IPS DF 6.9 (cell line): ENCODE measurements at regions not wholly inside any gene's neighbourhood (a gene's known extent, or its start where the extent isn't known, plus 50 kb on each side); places are given as distances from the start of the nearest gene placed in this dataset.
A peak's percentile ranks its signal among the peaks of the same experiment; 100 is the strongest.

Experiments used
- DNase-seq: peaks from one replicate; pipeline ENCODE4 v3.0.0-alpha.2; 2013; ENCODE audit warnings: low read depth, low spot score
- H3K27ac ChIP-seq: one replicate; pipeline ENCODE4 v1.5.1; 2013; ENCODE audit warnings: low read length, control low read depth
- H3K27me3 ChIP-seq: 2 replicates; pipeline ENCODE4 v1.6.1; 2013; ENCODE audit warnings: mild to moderate bottlenecking, low read length; ENCODE audit not compliant: control insufficient read depth, insufficient read depth
- H3K36me3 ChIP-seq: 2 replicates; pipeline ENCODE4 v1.6.1; 2013; ENCODE audit warnings: low read length; ENCODE audit not compliant: control insufficient read depth, insufficient read depth
- H3K4me1 ChIP-seq: 2 replicates; pipeline ENCODE4 v1.6.1; 2013; ENCODE audit warnings: low read length; ENCODE audit not compliant: control insufficient read depth, insufficient read depth
- H3K4me3 ChIP-seq: 2 replicates; pipeline ENCODE4 v1.5.1; 2013; ENCODE audit warnings: mild to moderate bottlenecking, low read length
- H3K9me3 ChIP-seq: 2 replicates; pipeline ENCODE4 v1.6.1; 2013; ENCODE audit warnings: low read length, inconsistent platforms; ENCODE audit not compliant: control insufficient read depth, insufficient read depth
- WGBS: extraction: QIAGEN DNeasy Blood & Tissue Kit; methylation state at CpG from one replicate; pipeline ENCODE4 v1.1.7; 2013; ENCODE audit warnings: mixed read lengths, missing lambda C conversion rate; ENCODE audit not compliant: insufficient read length, insufficient coverage; 5-methylcytosine and 5-hydroxymethylcytosine counted together

GRCh38 chr12:90858252-90858651 is 96.7 kb downstream of the CCER1 start:
- Histone ChIP-seq H3K36me3 (no peaks in the 10 kb centered on the region), H3K4me1 (no peaks in the 10 kb centered on the region), H3K9me3 (no peaks in the 10 kb centered on the region), H3K27me3 (no peaks in the 10 kb centered on the region), H3K4me3 (no peak overlapping the region), H3K27ac (no peak overlapping the region)
- DNase-seq = no peak
- WGBS = no CpG with 5 or more reads among the region's 2 CpGs

GRCh38 chr12:90855534-90855933 is 99.4 kb downstream of the CCER1 start:
- H3K27ac ChIP-seq = no peak overlapping the region
- H3K36me3 ChIP-seq = no peaks in the 10 kb centered on the region
- H3K27me3 ChIP-seq = no peaks in the 10 kb centered on the region
- WGBS = 100% methylated on average over 1 of the region's 1 CpG
- DNase-seq = no peak
- no peaks in the 10 kb centered on the region for H3K4me1 ChIP-seq
- H3K4me3 ChIP-seq = no peak overlapping the region
- no peaks in the 10 kb centered on the region for H3K9me3 ChIP-seq

DNA sequence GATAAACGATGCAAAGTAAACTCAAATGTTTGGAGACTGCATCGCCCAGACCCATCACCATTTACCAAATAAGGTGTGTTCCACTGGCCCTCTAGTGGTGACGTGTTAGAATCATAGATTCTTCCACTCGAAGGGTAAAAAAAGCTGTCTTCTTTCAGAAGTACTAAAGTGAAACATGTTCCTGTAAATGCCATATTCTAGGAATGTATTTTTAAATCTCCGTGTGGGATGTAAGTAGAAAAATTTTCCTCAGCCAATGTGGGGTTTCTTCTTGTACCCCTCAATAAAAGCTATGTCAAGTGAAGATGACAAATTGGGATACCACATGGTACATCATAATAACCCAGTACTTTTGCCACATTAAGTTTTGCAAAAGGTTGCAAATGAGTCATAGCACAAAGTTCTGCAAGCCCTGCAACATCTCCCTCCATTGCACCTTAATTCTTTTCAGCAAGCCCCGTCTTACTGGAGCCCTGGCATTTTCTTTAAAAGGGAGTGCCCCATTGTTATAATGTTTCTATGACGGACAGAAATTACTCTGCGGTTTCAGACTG is 100.8 kb downstream of the CCER1 start:
- DNase-seq = peak; percentile 16
- Histone ChIP-seq H3K4me3 (no peak overlapping the region), H3K27me3 (no peaks in the 10 kb centered on the region), H3K4me1 (no peaks in the 10 kb centered on the region), H3K27ac (no peak overlapping the region), H3K9me3 (no peaks in the 10 kb centered on the region), H3K36me3 (no peaks in the 10 kb centered on the region)
- WGBS = no CpG with 5 or more reads among the region's 8 CpGs

- no peaks in the 10 kb centered on the region for H3K4me1 ChIP-seq
- H3K27ac ChIP-seq = no peak overlapping the region
- no peak overlapping the region for H3K4me3 ChIP-seq
- H3K27me3 ChIP-seq = no peaks in the 10 kb centered on the region
- no peak for DNase-seq
- no peaks in the 10 kb centered on the region for H3K9me3 ChIP-seq
- H3K36me3 ChIP-seq = no peaks in the 10 kb centered on the region
- no CpG with 5 or more reads among the region's 2 CpGs for WGBS
Measured at GRCh38 chr12:90851800-90852718, 102.9 kb downstream of the CCER1 start.

DNA sequence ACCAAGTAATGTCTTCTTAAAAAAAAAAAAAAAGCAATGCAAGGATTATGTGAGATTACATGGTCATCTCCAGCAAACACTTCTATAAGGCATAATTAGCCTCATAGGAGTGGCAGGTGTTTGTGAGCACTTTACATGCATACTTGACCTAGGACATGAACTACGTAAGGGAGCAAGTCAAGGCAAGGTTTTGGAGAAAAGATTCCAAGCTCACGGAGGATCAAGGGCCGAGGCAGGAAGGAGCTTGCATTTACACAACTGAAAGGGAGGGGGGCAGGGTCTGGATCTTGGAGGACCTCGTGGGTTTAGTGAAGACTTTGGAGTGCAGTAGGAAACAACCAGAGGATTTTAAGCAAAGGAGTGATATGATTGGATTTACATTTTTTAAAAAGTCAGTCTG is 112.5 kb downstream of the CCER1 start:
- Histone ChIP-seq H3K4me1 (no peaks in the 10 kb centered on the region), H3K9me3 (no peaks in the 10 kb centered on the region), H3K27ac (no peak overlapping the region), H3K36me3 (no peaks in the 10 kb centered on the region), H3K4me3 (no peak overlapping the region), H3K27me3 (no peaks in the 10 kb centered on the region)
- WGBS = no CpG with 5 or more reads among the region's 4 CpGs
- DNase-seq = peak; percentile 18

GRCh38 chr12:90841336-90841735 is 113.6 kb downstream of the CCER1 start:
- H3K4me1 ChIP-seq = no peaks in the 10 kb centered on the region

GRCh38 chr12:90839346-90839745 is 115.6 kb downstream of the CCER1 start:
- no peak overlapping the region for H3K4me3 ChIP-seq
- no peaks in the 10 kb centered on the region for H3K4me1 ChIP-seq
- H3K36me3 ChIP-seq = no peaks in the 10 kb centered on the region
- H3K9me3 ChIP-seq = no peaks in the 10 kb centered on the region
- no peak overlapping the region for H3K27ac ChIP-seq
- H3K27me3 ChIP-seq = no peaks in the 10 kb centered on the region
- no peak for DNase-seq

More at GRCh38 chr12:90841336-90841735, 113.6 kb downstream of the CCER1 start:
- Histone ChIP-seq H3K27ac (no peak overlapping the region), H3K36me3 (no peaks in the 10 kb centered on the region), H3K4me3 (no peak overlapping the region), H3K27me3 (no peaks in the 10 kb centered on the region), H3K9me3 (no peaks in the 10 kb centered on the region)
- no peak for DNase-seq

DNA sequence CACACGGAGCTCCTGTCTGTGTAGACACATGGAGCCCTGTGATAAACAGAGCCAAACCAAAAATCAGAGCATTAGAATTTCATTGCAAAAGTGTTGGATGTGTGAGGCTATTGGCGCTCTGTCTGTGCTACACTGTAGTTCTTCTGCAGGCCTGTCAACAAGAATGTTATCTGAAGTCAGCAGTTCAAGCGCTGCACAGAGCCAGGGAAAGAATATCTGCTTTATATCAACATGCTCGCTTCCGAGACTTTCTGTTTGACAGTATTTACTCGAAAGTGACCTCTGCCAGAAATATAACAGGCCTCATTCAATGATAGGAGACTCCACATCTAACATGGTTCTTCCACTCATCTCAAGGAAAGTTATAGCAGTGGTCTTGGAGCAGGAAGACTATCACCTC is 118.3 kb downstream of the CCER1 start:
- H3K27me3 ChIP-seq = no peaks in the 10 kb centered on the region
- no peaks in the 10 kb centered on the region for H3K9me3 ChIP-seq
- H3K4me3 ChIP-seq = no peak overlapping the region
- no CpG with 5 or more reads among the region's 6 CpGs for WGBS
- H3K4me1 ChIP-seq = no peaks in the 10 kb centered on the region
- H3K36me3 ChIP-seq = no peaks in the 10 kb centered on the region
- DNase-seq = no peak
- no peak overlapping the region for H3K27ac ChIP-seq

DNA sequence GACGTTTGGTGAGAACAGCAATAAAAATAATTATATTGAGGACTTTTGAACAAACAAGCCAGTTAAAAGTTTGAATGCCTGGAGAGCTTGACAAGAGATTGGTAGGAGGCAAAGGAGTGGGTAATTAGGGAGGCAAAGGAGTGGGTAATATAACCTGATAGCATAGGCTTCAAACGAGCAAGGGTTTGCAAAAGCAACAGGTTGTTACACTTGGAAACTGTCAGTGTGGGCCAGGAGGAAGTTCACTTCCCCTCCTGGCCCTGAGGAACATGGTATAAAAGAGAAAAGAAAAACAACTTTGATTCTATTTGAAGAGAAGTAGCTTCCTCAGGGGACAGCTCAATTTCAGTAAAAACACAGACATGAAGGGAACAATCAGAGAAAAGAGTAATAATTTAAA is 121.7 kb downstream of the CCER1 start:
- H3K27me3 ChIP-seq = no peaks in the 10 kb centered on the region
- no peak for DNase-seq
- no peak overlapping the region for H3K4me3 ChIP-seq
- H3K36me3 ChIP-seq = no peaks in the 10 kb centered on the region
- no peaks in the 10 kb centered on the region for H3K4me1 ChIP-seq
- H3K27ac ChIP-seq = no peak overlapping the region
- WGBS = no CpG with 5 or more reads among the region's 2 CpGs
- no peaks in the 10 kb centered on the region for H3K9me3 ChIP-seq

DNA sequence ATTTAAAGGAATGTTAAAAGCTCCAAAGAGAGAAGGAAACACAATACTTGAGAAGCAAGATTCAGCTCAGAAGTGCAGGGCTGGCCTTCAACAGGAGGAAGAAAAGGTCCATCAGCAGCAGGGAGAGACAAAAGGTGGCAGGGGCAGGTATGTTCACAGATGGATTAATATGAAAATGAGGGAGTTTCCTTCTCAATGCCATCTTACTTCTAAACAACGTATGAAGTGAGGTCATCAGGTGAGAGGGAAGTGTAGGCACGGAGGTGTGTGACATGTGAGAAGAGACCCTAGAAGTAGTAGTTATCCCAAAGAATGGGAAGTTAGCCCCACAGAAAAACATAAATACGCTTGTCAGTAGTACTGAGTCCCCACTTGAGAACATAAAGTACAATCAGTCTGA is 122.5 kb downstream of the CCER1 start:
- H3K36me3 ChIP-seq = no peaks in the 10 kb centered on the region

GRCh38 chr12:90831712-90832111 is 123.3 kb downstream of the CCER1 start:
- DNase-seq = no peak
- H3K9me3 ChIP-seq = no peaks in the 10 kb centered on the region
- WGBS = no CpG with 5 or more reads among the region's 1 CpG
- H3K27ac ChIP-seq = no peak overlapping the region
- H3K27me3 ChIP-seq = no peaks in the 10 kb centered on the region
- no peak overlapping the region for H3K4me3 ChIP-seq
- no peaks in the 10 kb centered on the region for H3K36me3 ChIP-seq
- no peaks in the 10 kb centered on the region for H3K4me1 ChIP-seq

More for the DNA sequence above, 122.5 kb downstream of the CCER1 start:
- Histone ChIP-seq H3K27ac (no peak overlapping the region), H3K4me1 (no peaks in the 10 kb centered on the region), H3K27me3 (no peaks in the 10 kb centered on the region), H3K9me3 (no peaks in the 10 kb centered on the region), H3K4me3 (no peak overlapping the region)
- no CpG with 5 or more reads among the region's 3 CpGs for WGBS
- DNase-seq = no peak
